Gastrocnemius medialis (tissue), 4 donors: ENCODE measurements at regions not wholly inside any gene's neighbourhood (a gene's known extent, or its start where the extent isn't known, plus 50 kb on each side); places are given as distances from the start of the nearest gene placed in this dataset.

ENCODE experiments used
- ATAC-seq, 2 donors: fragments of 150-250 bp; one replicate each; pipeline ENCODE4 v1.9.1; 2016
- DNase-seq, 2 donors: peaks; one replicate each; pipeline ENCODE4 v3.0.0-alpha.2; 2019
- H3K27ac ChIP-seq, 4 donors: fragments of 200-600 bp; sonication (generic); 1 replicate in 1 of 4; 2 replicates in 3 of 4; pipeline ENCODE4 v1.5.1; 2016 to 2018; ENCODE audit warnings: mild to moderate bottlenecking in 2 of 4, moderate library complexity in 1 of 4
- H3K27me3 ChIP-seq, 3 donors: fragments of 200-600 bp; sonication (generic) in 2 of 3; 1 replicate in 1 of 3; 2 replicates in 2 of 3; pipeline versions ENCODE4 v1.5.1 to v1.6.0; 2016 to 2019; ENCODE audit warnings: mild to moderate bottlenecking in 1 of 3, moderate library complexity in 1 of 3
- H3K36me3 ChIP-seq, 2 donors: fragments of 200-600 bp; sonication (generic) in 1 of 2; one replicate each; pipeline ENCODE4 v1.5.1; 2017 to 2018
- H3K4me1 ChIP-seq, 2 donors: fragments of 200-600 bp; sonication (generic) in 1 of 2; one replicate each; pipeline ENCODE4 v1.5.1; 2016 to 2017; ENCODE audit warnings: mild to moderate bottlenecking in 2 of 2
- H3K4me3 ChIP-seq, 4 donors: fragments of 200-600 bp; sonication (generic) in 3 of 4; 1 replicate in 1 of 4; 2 replicates in 3 of 4; pipeline ENCODE4 v1.5.1; 2016 to 2019; ENCODE audit warnings: mild to moderate bottlenecking in 2 of 4
- H3K9me3 ChIP-seq, 3 donors: fragments of 200-600 bp; sonication (generic) in 2 of 3; 1 replicate in 1 of 3; 2 replicates in 2 of 3; pipeline ENCODE4 v1.5.1; 2016 to 2019
- POLR2A ChIP-seq, 2 donors: fragments of 450-650 bp; IDR thresholded peaks; one replicate each; pipeline ENCODE4 v1.6.1; 2017; ENCODE audit warnings: antibody characterized with exemption in 2 of 2, mild to moderate bottlenecking in 2 of 2, moderate library complexity in 2 of 2
- in situ Hi-C, 4 donors: fragments of 200-750 bp; cut with MboI; loops; one replicate each; pipeline versions ENCODE4 v1.15.0 to v1.8.0; 2017; ENCODE audit warnings: low sequenced_read_pairs in 4 of 4
- intact Hi-C: fragments of 100-400 bp; cut with DNase I; formaldehyde crosslinking; loops from one replicate; pipeline ENCODE4 v1.15.1; 2023; ENCODE audit warnings: low total_unique reads
- TF ChIP-seq, protein P1 (sequence below), 5 experiments: fragments of 450-650 bp in 3 of 5; fragments of 200-600 bp in 2 of 5; sonication (generic) in 2 of 5; IDR thresholded peaks in 4 of 5; conservative IDR thresholded peaks in 1 of 5; 1 replicate in 4 of 5; 2 replicates in 1 of 5; pipeline ENCODE4 v1.5.1; 2016 to 2019; ENCODE audit warnings: antibody characterized with exemption in 5 of 5, mild to moderate bottlenecking in 3 of 5, moderate library complexity in 3 of 5

DNA sequence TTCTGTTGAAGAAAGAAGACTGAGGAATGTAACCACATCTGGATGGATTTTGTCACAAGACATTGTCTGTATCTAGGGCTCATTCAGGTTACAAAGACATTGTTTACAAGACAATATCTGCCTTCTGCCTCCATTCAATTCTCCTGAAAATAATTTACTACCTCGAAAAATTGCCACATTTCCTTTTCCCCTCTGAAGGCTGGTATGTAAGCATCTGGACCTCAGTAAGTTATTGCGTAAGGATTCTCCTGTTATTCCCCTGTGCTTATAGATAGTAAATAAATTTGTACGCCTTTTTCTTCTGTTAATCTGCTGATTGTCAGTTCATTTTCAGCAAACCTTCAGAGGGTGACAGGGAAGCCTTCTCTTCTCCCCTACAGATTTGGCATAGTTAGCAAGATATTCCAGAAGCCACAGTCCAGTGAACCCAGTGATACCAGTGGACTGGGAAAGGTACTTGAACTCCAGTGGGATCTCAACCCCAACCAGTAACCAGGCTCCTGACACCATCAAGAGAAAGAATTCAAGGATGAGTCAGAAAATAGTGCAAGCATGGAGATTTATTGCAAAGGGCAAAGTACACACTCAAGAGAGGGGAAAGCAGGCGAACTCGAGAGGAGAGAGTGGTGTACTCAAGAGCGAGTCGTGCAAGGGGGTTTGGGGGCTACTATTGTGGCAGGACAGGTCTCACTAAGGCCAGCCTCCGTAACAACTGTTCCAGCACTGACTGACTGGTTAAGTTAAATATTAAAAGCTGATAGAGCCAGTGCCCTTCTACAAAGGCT is 706.9 kb upstream of the GHITM start:
- no peak for ATAC-seq

DNA sequence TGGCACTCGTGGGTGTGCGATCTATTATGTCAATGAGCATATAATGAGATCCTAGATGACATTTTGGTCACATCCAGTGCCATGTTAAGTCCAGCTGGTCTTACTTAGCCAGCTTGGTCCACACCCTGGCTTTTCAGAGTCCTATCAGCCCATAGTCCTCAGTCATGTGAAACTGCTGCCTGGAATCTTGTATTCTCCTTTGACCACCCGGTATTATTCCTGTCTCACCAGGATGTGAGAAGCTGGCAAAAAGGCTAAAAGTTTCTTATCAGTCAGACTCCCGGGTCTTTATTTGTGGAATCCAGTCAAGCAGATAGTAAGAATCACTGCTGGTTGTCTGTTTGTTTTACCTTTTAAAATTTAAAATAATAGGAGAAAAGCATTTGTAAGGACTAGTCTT is 705.6 kb upstream of the GHITM start:
- intact Hi-C loops, result no loop called here
- H3K4me1 ChIP-seq, result no peaks in the 10 kb centered on the region
- no peak for TF ChIP-seq POLR2A (IDR thresholded peaks at IDR 0.05)
- TF ChIP-seq, protein P1, sequence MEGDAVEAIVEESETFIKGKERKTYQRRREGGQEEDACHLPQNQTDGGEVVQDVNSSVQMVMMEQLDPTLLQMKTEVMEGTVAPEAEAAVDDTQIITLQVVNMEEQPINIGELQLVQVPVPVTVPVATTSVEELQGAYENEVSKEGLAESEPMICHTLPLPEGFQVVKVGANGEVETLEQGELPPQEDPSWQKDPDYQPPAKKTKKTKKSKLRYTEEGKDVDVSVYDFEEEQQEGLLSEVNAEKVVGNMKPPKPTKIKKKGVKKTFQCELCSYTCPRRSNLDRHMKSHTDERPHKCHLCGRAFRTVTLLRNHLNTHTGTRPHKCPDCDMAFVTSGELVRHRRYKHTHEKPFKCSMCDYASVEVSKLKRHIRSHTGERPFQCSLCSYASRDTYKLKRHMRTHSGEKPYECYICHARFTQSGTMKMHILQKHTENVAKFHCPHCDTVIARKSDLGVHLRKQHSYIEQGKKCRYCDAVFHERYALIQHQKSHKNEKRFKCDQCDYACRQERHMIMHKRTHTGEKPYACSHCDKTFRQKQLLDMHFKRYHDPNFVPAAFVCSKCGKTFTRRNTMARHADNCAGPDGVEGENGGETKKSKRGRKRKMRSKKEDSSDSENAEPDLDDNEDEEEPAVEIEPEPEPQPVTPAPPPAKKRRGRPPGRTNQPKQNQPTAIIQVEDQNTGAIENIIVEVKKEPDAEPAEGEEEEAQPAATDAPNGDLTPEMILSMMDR (IDR thresholded peaks at IDR 0.05 in 4 of 5, conservative IDR thresholded peaks at IDR 0.05 in 1 of 5), result no peak
- no peak for ATAC-seq
- H3K27me3 ChIP-seq, result no peaks in the 10 kb centered on the region
- DNase-seq, result no peak
- no peaks in the 10 kb centered on the region for H3K9me3 ChIP-seq
- no peak overlapping the region for H3K4me3 ChIP-seq
- in situ Hi-C loops, result no loop called here
- H3K27ac ChIP-seq, result no peak overlapping the region
- H3K36me3 ChIP-seq, result no peaks in the 10 kb centered on the region

More for the DNA sequence above, 706.9 kb upstream of the GHITM start:
- no peaks in the 10 kb centered on the region for H3K9me3 ChIP-seq
- intact Hi-C loops, result no loop called here
- TF ChIP-seq, protein P1 (IDR thresholded peaks at IDR 0.05 in 4 of 5, conservative IDR thresholded peaks at IDR 0.05 in 1 of 5), result no peak
- H3K27ac ChIP-seq, result no peak overlapping the region
- no peak overlapping the region for H3K4me3 ChIP-seq
- in situ Hi-C loops, result no loop called here
- DNase-seq, result no peak
- H3K4me1 ChIP-seq, result no peaks in the 10 kb centered on the region
- no peaks in the 10 kb centered on the region for H3K36me3 ChIP-seq
- no peaks in the 10 kb centered on the region for H3K27me3 ChIP-seq

DNA sequence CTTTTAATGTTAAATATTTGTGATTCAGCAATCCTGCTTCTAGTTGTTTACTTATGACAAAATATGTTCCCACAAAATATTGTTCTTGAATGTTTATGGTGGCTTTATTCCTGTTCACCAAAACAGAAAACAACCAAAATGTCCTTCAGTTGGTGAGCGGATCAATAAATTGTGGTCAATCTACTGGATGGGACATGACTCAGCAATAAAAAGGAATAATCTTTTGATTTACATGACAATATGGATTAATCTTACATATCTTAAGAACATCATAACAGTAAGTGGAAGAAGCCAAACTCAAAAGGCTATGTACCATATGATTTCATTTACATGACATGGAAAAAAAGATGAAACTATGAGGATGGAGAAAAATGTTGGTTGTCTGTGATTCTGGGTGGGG is 691.3 kb upstream of the GHITM start:
- H3K27me3 ChIP-seq, result no peaks in the 10 kb centered on the region
- H3K36me3 ChIP-seq, result no peaks in the 10 kb centered on the region
- no peaks in the 10 kb centered on the region for H3K4me1 ChIP-seq
- ATAC-seq (no peak), DNase-seq (no peak)
- TF ChIP-seq POLR2A (IDR thresholded peaks at IDR 0.05), result no peak
- TF ChIP-seq, protein P1 (IDR thresholded peaks at IDR 0.05 in 4 of 5, conservative IDR thresholded peaks at IDR 0.05 in 1 of 5), result no peak
- no peak overlapping the region for H3K4me3 ChIP-seq
- in situ Hi-C loops, result no loop called here
- H3K9me3 ChIP-seq, result no peaks in the 10 kb centered on the region
- H3K27ac ChIP-seq, result no peak overlapping the region
- intact Hi-C loops, result no loop called here

DNA sequence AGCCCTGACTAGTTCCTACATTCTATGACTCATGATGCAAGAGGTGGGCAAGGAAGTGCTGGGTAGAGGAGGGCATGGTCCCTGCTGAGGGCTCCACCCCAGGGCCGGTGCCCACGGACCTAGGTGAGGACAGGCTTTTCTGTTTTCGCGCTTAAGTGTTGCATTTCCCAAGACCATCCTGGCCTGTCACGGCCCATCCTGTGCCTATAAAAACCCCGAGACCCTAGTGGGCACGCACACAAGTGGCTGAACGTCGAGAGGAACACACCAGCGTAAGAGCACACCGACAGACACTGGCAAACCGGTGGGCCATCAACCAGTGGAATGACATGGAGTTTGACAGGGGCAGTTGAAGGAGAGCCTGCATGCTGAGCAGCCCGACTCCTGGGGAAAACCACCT is 680.7 kb upstream of the GHITM start:
- in situ Hi-C loops, result no loop called here

More for the DNA sequence above, 680.7 kb upstream of the GHITM start:
- H3K4me1 ChIP-seq, result no peaks in the 10 kb centered on the region
- no peak overlapping the region for H3K4me3 ChIP-seq
- no peaks in the 10 kb centered on the region for H3K9me3 ChIP-seq
- ATAC-seq, result no peak
- intact Hi-C loops, result no loop called here
- H3K36me3 ChIP-seq, result no peaks in the 10 kb centered on the region
- H3K27me3 ChIP-seq, result no peaks in the 10 kb centered on the region
- H3K27ac ChIP-seq, result no peak overlapping the region
- DNase-seq, result no peak
- TF ChIP-seq, protein P1 (IDR thresholded peaks at IDR 0.05 in 4 of 5, conservative IDR thresholded peaks at IDR 0.05 in 1 of 5), result no peak
- TF ChIP-seq POLR2A (IDR thresholded peaks at IDR 0.05), result no peak
